Neural progenitor cell (in vitro differentiated cells): ENCODE measurements at regions not wholly inside any gene's neighbourhood (a gene's known extent, or its start where the extent isn't known, plus 50 kb on each side); places are given as distances from the start of the nearest gene placed in this dataset.
A peak's percentile ranks its signal among the peaks of the same experiment; 100 is the strongest.

Experiments used
- DNase-seq: peaks from one replicate; pipeline ENCODE4 v3.0.0-alpha.2; 2016; ENCODE audit warnings: low spot score
- H2AFZ ChIP-seq: fragments of 200-600 bp; sonication (generic); replicated peaks from 2 replicates; pipeline ENCODE4 v1.6.1; 2016; ENCODE audit warnings: antibody characterized with exemption
- H3F3A ChIP-seq: fragments of 200-600 bp; sonication (generic); 2 replicates; pipeline ENCODE4 v1.6.1; 2016; ENCODE audit warnings: antibody characterized with exemption, low read depth
- H3K27ac ChIP-seq: fragments of 200-600 bp; sonication (generic); 2 replicates; pipeline ENCODE4 v1.5.1; 2016; ENCODE audit warnings: mild to moderate bottlenecking
- H3K27me3 ChIP-seq: fragments of 200-600 bp; sonication (generic); 2 replicates; pipeline ENCODE4 v1.6.1; 2016; ENCODE audit warnings: mild to moderate bottlenecking, moderate library complexity
- H3K36me3 ChIP-seq: fragments of 200-600 bp; sonication (generic); 2 replicates; pipeline ENCODE4 v1.5.1; 2016
- H3K4me1 ChIP-seq: fragments of 200-600 bp; sonication (generic); 2 replicates; pipeline ENCODE4 v1.6.1; 2016; ENCODE audit warnings: mixed run types
- H3K4me2 ChIP-seq: fragments of 200-600 bp; sonication (generic); 2 replicates; pipeline ENCODE4 v1.6.1; 2016
- H3K4me3 ChIP-seq: fragments of 200-600 bp; sonication (generic); 2 replicates; pipeline ENCODE4 v1.5.1; 2016
- H3K79me2 ChIP-seq: fragments of 200-600 bp; sonication (generic); 2 replicates; pipeline ENCODE4 v1.6.1; 2016; ENCODE audit warnings: low read depth
- H3K9ac ChIP-seq: fragments of 200-600 bp; sonication (generic); 2 replicates; pipeline ENCODE4 v1.6.1; 2016
- H3K9me3 ChIP-seq: fragments of 200-600 bp; sonication (generic); 2 replicates; pipeline ENCODE4 v1.5.1; 2016; ENCODE audit warnings: low read depth
- H4K20me1 ChIP-seq: fragments of 200-600 bp; sonication (generic); 2 replicates; pipeline ENCODE4 v1.6.1; 2016; ENCODE audit warnings: low read depth
- H3K27ac Mint-ChIP-seq: 3 replicates; pipeline ENCODE4 v1.8.0; 2021; ENCODE audit warnings: mixed read lengths
- H3K27me3 Mint-ChIP-seq: 2 replicates; pipeline ENCODE4 v1.8.0; 2022; ENCODE audit warnings: low read depth, mild to moderate bottlenecking, inconsistent platforms, moderate library complexity, mixed read lengths; ENCODE audit not compliant: insufficient read depth
- H3K36me3 Mint-ChIP-seq: 3 replicates; pipeline ENCODE4 v1.8.0; 2021; ENCODE audit warnings: mixed read lengths
- H3K4me1 Mint-ChIP-seq: 3 replicates; pipeline ENCODE4 v1.8.0; 2021; ENCODE audit warnings: mixed read lengths
- H3K4me3 Mint-ChIP-seq: 3 replicates; pipeline ENCODE4 v1.8.0; 2021; ENCODE audit warnings: mild to moderate bottlenecking, moderate library complexity, mixed read lengths
- H3K9me3 Mint-ChIP-seq: 3 replicates; pipeline ENCODE4 v1.8.0; 2020; ENCODE audit warnings: mixed read lengths
- CTCF ChIP-seq: fragments of 200-600 bp; sonication (generic); IDR thresholded peaks from 2 replicates; pipeline ENCODE4 v1.5.1; 2017; ENCODE audit warnings: antibody characterized with exemption, mild to moderate bottlenecking
- EZH2 ChIP-seq: fragments of 200-600 bp; sonication (generic); IDR thresholded peaks from 2 replicates; pipeline ENCODE4 v1.6.1; 2017; ENCODE audit warnings: antibody characterized with exemption, mild to moderate bottlenecking, moderate library complexity
- EZH2phosphoT487 ChIP-seq: fragments of 200-600 bp; sonication (generic); IDR thresholded peaks from 2 replicates; pipeline ENCODE4 v1.6.1; 2017; ENCODE audit warnings: antibody characterized with exemption

GRCh38 chr6:11323666-11324452 lies 91.4 kb upstream of the NEDD9 start:
- Mint-ChIP-seq H3K27me3 (peaks cover 6% of the 10 kb centered on the region), H3K27ac (no peak overlapping the region), H3K4me3 (no peak overlapping the region), H3K36me3 (no peaks in the 10 kb centered on the region), H3K9me3 (no peaks in the 10 kb centered on the region), H3K4me1 (peaks cover 11% of the 10 kb centered on the region)
- no peak overlapping the region for H3K27ac ChIP-seq
- H3F3A ChIP-seq, result no peaks in the 10 kb centered on the region
- no peaks in the 10 kb centered on the region for H3K4me1 ChIP-seq
- H3K27me3 ChIP-seq, result no peaks in the 10 kb centered on the region
- no peaks in the 10 kb centered on the region for H4K20me1 ChIP-seq
- H3K36me3 ChIP-seq, result no peaks in the 10 kb centered on the region
- no peaks in the 10 kb centered on the region for H3K79me2 ChIP-seq
- TF ChIP-seq EZH2phosphoT487, result no peak
- TF ChIP-seq EZH2, result no peak
- TF ChIP-seq CTCF, result no peak
- no peaks in the 10 kb centered on the region for H3K9me3 ChIP-seq
- no peak overlapping the region for H3K9ac ChIP-seq
- H3K4me2 ChIP-seq, result no peak overlapping the region
- no peak overlapping the region for H3K4me3 ChIP-seq
- no peak overlapping the region for H2AFZ ChIP-seq
- no peak for DNase-seq

- H3K4me3 Mint-ChIP-seq, result no peak overlapping the region
- no peaks in the 10 kb centered on the region for H3K36me3 Mint-ChIP-seq
- no peak overlapping the region for H3K4me3 ChIP-seq
- DNase-seq, result no peak
- no peaks in the 10 kb centered on the region for H3F3A ChIP-seq
- no peaks in the 10 kb centered on the region for H3K36me3 ChIP-seq
- H3K27ac Mint-ChIP-seq, result no peak overlapping the region
- H3K4me1 Mint-ChIP-seq, result peaks cover 22% of the 10 kb centered on the region
- no peak overlapping the region for H3K27ac ChIP-seq
- no peaks in the 10 kb centered on the region for H3K4me1 ChIP-seq
- no peak overlapping the region for H3K4me2 ChIP-seq
- H3K27me3 Mint-ChIP-seq, result peaks cover 9% of the 10 kb centered on the region
- no peaks in the 10 kb centered on the region for H3K9me3 Mint-ChIP-seq
- no peak for TF ChIP-seq EZH2
- no peak for TF ChIP-seq CTCF
- TF ChIP-seq EZH2phosphoT487, result no peak
- no peak overlapping the region for H2AFZ ChIP-seq
- H3K27me3 ChIP-seq, result no peaks in the 10 kb centered on the region
- no peaks in the 10 kb centered on the region for H3K79me2 ChIP-seq
- no peak overlapping the region for H3K9ac ChIP-seq
- no peaks in the 10 kb centered on the region for H3K9me3 ChIP-seq
- H4K20me1 ChIP-seq, result no peaks in the 10 kb centered on the region
Observed at GRCh38 chr6:11322252-11322885, 89.9 kb upstream of the NEDD9 start.

- DNase-seq, result no peak
- H3K9ac ChIP-seq, result no peak overlapping the region
- Mint-ChIP-seq H3K4me1 (peaks cover 22% of the 10 kb centered on the region), H3K27ac (no peak overlapping the region), H3K4me3 (no peak overlapping the region), H3K36me3 (no peaks in the 10 kb centered on the region), H3K9me3 (no peaks in the 10 kb centered on the region), H3K27me3 (peaks cover 9% of the 10 kb centered on the region)
- no peak overlapping the region for H3K27ac ChIP-seq
- no peaks in the 10 kb centered on the region for H4K20me1 ChIP-seq
- no peaks in the 10 kb centered on the region for H3K79me2 ChIP-seq
- no peaks in the 10 kb centered on the region for H3K9me3 ChIP-seq
- H3K4me1 ChIP-seq, result no peaks in the 10 kb centered on the region
- H3K36me3 ChIP-seq, result no peaks in the 10 kb centered on the region
- TF ChIP-seq CTCF (no peak), EZH2phosphoT487 (no peak), EZH2 (no peak)
- H3K4me2 ChIP-seq, result no peak overlapping the region
- H3K4me3 ChIP-seq, result no peak overlapping the region
- H3F3A ChIP-seq, result no peaks in the 10 kb centered on the region
- no peaks in the 10 kb centered on the region for H3K27me3 ChIP-seq
- peak overlapping the region; percentile 23 for H2AFZ ChIP-seq
Observed at GRCh38 chr6:11320914-11321597, 88.6 kb upstream of the NEDD9 start.
